Hepatocyte (in vitro differentiated cells): ENCODE measurements at regions not wholly inside any gene's neighbourhood (a gene's known extent, or its start where the extent isn't known, plus 50 kb on each side); places are given as distances from the start of the nearest gene placed in this dataset.

ENCODE experiments used
- CTCF ChIP-seq: fragments of 200-600 bp; sonication (generic); IDR thresholded peaks from 2 replicates; pipeline ENCODE4 v1.5.1; 2016; ENCODE audit warnings: antibody characterized with exemption, mild to moderate bottlenecking; ENCODE audit not compliant: poor library complexity
- EZH2 ChIP-seq: fragments of 200-600 bp; sonication (generic); IDR thresholded peaks from 2 replicates; pipeline ENCODE4 v1.6.1; 2016; ENCODE audit warnings: antibody characterized with exemption, mild to moderate bottlenecking, borderline replicate concordance

DNA sequence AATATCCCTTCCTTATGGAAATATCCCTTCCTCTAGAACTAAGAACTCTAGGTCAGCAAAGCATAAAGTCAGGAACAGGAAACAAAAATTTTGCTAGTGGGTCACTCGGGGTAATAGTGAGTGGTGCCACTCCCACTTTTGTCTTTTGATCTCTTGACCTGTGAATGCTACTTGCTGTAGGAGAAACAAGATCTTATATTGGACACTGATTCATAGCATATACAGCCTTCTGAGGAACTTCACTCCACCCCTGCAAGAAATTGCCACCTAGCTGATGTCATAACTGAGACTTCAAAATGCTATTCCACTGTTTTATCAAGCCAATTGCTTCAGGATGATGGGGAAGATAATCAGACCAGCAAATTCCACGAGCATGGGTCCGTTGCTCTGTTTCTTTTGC lies 53.3 kb upstream of the PRSS3 start:
- TF ChIP-seq CTCF (no peak), EZH2 (no peak)
